ENCODE measurements at regions not wholly inside any gene's neighbourhood (a gene's known extent, or its start where the extent isn't known, plus 50 kb on each side); places are given as distances from the start of the nearest gene placed in this dataset.

DNA sequence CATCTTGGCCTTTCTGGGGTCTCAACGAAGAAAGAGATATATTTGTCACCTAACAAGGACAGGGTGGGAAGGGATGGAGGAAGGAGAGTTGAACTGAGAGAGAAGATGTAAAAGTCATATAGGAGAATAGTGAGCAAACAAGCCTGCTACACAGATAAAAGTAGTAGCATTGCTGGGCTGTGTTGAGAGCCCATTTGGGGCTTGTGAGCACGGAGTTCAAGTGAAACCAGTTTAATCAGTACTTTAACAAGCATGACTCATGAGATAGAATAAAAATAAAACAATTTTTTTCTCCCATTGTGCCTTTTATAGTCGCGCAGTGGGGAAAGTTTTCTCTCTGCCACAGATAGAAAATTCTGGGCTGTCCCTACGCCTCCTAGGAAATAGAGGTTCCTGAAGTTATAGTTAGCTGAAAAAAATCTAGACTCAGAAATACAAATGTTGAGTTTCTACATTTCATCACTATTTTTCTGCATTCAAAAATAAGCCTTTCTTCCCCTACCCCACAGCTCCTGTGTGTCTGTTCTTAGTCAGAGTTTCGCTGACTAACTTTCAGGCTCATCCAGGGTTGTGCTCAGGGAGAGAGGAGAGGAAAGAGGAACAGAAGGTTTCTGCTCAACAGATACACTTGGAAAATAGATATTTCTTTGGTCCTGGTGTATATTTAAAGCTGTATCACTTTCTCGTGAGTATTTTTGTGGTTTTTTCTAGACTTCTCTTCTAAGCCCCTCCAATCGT is 395.8 kb upstream of the ADAMTSL1 start:
- DNase-seq, result no peak

DNA sequence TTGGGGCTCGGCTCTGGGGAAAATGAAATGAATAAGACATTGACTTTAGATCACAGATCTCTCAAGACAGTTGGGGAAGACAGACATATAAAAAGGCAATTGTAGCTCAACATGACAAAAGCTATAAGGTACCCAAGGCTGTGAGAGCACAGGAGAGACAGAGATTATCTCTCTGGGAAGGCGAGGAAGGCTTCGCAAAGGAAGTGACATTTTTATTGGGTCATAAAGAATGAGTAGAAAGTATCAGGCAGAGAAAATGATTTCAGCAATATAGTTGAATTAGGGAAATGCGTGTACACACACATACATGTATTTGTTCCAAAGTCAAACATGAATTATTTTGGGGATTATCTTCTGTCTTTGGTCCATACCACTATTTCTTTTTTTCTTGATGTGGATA is 381.8 kb upstream of the ADAMTSL1 start:
- no peak for DNase-seq

- no peak for DNase-seq
Measured at GRCh38 chr9:18106006-18106560, 367.9 kb upstream of the ADAMTSL1 start.

GRCh38 chr9:18109675-18110074 is 364.3 kb upstream of the ADAMTSL1 start:
- DNase-seq, result no peak

- no peak for DNase-seq
Measured at GRCh38 chr9:18111146-18111545, 362.8 kb upstream of the ADAMTSL1 start.

DNA sequence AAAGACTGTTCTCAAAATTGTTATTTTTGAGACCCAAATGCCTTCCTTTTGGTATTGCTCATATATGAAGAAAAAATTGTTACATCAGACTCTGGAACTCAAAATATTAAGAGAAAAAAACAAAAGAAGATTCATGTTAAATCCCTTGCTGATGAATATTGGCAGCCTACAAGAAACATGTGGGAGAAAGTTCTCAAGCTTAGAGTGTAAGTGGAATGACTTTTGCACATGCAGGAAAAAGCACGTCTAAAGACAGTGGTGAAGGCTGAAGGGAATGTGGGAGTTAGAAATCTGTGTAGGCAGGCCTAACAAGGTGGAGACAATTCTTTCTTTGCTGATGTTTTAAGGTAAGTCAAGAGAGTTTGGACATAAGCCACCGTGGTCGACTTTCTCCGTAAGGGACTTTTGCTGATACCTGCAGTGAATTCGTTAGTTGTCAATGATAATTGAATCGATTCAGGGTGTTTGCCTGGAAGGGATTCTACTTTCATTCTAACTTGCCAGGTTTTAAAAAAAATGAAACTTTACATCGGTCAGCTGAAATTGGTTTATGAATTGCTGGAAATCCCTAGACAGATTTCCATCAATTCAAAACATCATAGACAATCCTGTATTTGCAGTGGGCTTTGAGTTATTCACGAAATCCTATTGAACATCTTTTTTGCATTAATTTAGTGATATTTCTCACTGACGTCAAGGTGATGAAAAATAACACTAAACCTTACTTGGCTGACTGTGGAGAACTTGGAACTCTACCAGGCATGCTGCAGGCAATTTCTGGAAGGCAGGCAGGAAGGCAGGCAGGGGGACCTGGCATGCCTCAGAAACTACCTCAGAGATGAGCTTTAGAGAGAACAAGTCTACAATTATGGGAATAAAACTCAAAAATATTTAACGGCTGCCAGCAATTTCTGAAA is 359.1 kb upstream of the ADAMTSL1 start:
- no peak for DNase-seq

DNA sequence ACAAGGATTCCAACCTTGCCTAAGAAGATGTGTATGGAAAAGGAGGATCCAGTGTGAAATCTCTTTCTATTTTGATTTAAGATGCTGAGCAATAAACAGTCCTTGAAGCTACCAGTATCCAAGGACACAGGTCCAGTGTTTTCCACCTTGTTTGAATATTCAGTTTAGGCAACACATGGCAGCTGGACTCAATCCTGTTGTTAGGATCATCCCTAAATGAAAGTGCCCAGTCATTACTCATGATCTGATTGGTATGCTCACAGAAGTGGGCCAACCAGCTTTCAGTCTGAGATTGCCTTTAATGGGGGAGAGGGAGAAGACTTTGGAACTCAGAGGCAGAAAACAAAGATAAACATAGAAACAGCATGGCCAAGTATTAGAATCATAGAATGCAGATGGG is 355.7 kb upstream of the ADAMTSL1 start:
- DNase-seq, result no peak

GRCh38 chr9:18122171-18122570 is 351.8 kb upstream of the ADAMTSL1 start:
- DNase-seq, result no peak

DNA sequence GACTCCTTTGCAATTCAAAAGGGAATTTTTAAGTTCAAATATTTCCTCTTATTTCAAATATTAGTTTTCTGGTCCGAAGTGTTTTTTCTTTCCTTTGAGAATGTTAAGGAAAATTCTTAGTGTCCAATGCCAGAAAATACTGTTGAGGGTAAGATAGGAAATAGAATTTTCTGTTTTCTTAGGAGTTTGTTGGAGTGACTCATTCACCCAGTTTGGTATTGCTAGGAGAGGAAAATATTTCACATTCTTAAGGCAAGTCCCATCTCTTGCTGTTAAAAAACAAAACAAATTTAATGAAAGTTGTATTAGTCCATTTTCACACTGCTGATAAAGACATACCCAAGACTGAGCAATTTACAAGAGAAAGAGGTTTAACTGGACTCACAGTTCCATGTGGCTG is 349.2 kb upstream of the ADAMTSL1 start:
- no peak for DNase-seq

- no peak for DNase-seq
Measured at GRCh38 chr9:18126831-18127498, 347.0 kb upstream of the ADAMTSL1 start.

DNA sequence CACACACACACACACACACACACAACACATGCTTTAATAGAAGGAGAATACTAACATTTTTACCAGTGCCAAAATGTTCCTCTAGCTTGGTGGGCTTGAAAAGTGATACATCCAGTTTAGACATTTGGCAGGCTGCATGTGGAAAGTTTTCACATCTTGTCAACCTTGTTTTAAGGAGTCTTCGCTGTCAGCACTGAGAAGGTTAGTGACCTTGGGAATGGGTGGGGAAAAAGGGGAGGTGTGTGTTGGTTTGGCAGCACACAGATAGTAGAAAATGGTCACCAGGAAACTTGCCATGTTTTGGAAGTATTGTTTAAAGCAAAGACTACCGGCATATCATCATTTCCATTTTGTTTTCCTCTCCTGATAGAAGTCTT is 346.5 kb upstream of the ADAMTSL1 start:
- DNase-seq, result no peak

DNA sequence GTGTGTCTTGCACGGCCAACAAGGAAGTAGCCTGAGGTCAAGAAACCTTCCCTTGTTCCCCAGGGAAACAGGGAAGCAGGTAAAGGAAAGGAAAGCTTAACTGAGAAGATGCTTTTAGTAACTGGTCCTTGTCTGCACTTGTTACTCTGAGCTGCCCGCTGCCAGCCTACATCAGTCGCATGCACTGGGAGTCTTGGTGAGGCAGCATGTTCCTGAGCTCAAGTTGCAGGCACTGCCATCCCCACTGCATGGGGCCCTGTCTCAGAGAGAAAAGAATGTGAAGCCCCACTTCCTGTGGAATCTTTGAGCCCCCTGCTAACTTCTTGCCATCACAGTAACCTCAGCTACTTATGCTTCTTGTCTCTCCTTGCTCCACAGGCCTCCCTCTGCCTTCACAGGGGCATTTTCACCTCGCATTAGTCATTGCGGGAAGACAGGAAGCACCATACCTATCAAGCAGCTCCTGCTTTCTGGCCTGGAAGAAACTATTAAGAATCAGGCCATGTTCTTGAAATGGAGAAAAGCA is 344.1 kb upstream of the ADAMTSL1 start:
- DNase-seq, result no peak

GRCh38 chr9:18136354-18136994 is 337.5 kb upstream of the ADAMTSL1 start:
- DNase-seq, result no peak

GRCh38 chr9:18137815-18138214 is 336.1 kb upstream of the ADAMTSL1 start:
- DNase-seq, result no peak

DNA sequence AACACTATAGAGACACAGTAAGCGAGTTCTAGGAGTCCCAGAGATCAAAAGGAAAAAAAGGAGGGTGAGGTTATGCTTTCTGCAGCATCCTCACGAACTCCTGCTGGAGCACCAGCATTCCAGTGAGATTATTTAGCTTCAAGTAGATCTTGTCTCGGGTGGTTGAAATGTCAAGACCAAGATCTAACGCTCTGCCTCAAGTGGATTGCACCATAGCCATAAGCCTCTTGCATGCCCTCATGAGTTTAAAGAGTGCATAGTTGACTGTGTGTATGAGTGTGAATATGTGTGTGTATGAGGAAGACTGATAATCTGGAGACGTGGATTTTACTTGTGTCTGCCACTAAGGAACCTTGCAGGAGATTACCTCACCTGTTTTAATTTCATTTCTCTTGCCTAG is 335.3 kb upstream of the ADAMTSL1 start:
- no peak for DNase-seq

- DNase-seq, result no peak
Measured at GRCh38 chr9:18141681-18142080, 332.3 kb upstream of the ADAMTSL1 start.

- DNase-seq, result no peak
Measured at GRCh38 chr9:18143073-18143745, 330.7 kb upstream of the ADAMTSL1 start.

GRCh38 chr9:18146329-18146728 is 327.6 kb upstream of the ADAMTSL1 start:
- DNase-seq, result no peak

DNA sequence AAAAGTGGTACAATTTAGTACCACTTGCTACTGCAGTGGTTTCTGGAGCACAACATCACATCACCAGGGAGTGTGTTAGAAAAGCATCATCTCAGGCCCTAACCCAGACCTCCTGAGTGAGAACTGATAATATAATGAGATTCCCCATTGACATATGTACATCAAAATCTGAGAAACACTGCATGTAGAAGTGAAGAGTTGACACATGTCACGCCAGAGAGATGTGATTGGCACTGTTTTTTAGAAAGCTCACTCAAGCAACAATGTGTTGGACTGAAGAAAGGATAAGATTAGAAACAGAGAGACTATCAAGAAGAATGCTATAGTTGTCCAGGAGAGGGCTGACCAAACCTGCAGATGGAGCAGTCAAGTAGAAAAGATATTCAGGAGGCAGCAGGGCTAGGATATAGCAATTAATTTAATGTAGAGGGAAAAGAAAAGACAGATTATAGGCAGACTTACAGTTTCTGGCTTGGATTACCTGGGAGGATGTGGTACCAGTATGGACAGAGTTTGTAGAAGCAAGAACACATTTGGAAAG is 324.4 kb upstream of the ADAMTSL1 start:
- DNase-seq, result no peak

DNA sequence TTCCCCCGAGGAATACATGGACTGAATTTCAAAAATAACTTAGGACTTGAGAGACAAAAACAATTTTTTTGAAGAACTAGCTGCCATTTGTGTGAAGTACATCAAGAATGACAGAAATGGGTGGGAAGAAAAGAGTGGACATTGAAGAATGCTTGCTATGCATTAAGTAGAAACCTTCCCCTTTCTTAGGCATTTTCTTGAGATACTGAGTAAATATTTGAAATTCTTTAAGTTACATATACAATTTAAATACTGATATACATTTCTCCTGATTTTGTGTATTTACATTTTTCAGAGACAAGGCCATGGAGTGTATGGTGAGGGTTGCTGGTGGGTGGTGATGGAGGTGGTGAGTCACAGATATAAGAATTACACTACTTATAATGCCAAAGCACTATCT is 319.3 kb upstream of the ADAMTSL1 start:
- no peak for DNase-seq

GRCh38 chr9:18159254-18159653 is 314.7 kb upstream of the ADAMTSL1 start:
- DNase-seq, result no peak

GRCh38 chr9:18163146-18163545 is 310.8 kb upstream of the ADAMTSL1 start:
- DNase-seq, result no peak
